Neural cell (in vitro differentiated cells): ENCODE measurements at regions not wholly inside any gene's neighbourhood (a gene's known extent, or its start where the extent isn't known, plus 50 kb on each side); places are given as distances from the start of the nearest gene placed in this dataset.

Source experiments
- H2AFZ ChIP-seq: fragments of 200-600, 300-800 bp; sonication (generic), shearing (Covaris generic); 2 replicates; pipeline ENCODE4 v1.6.0; 2014; ENCODE audit warnings: low read depth, mild to moderate bottlenecking, antibody characterized with exemption, low read length, moderate library complexity
- H3F3A ChIP-seq: fragments of 200-600 bp; shearing (Covaris generic); 2 replicates; pipeline ENCODE4 v1.6.1; 2016; ENCODE audit warnings: mild to moderate bottlenecking, moderate library complexity, mixed read lengths, antibody characterized with exemption, low read length; ENCODE audit not compliant: insufficient read depth, poor library complexity, severe bottlenecking
- H3K27ac ChIP-seq: fragments of 200-600, 300-800 bp; sonication (generic), shearing (Covaris generic); 2 replicates; pipeline ENCODE4 v1.5.1; 2014; ENCODE audit warnings: mild to moderate bottlenecking, low read length, moderate library complexity
- H3K27me3 ChIP-seq: fragments of 300-800, 200-600 bp; sonication (generic), shearing (Covaris generic); 2 replicates; pipeline ENCODE4 v1.6.0; 2014; ENCODE audit warnings: mild to moderate bottlenecking, low read depth, low read length, moderate library complexity; ENCODE audit not compliant: insufficient read depth
- H3K36me3 ChIP-seq: fragments of 300-800, 200-600 bp; sonication (generic), shearing (Covaris generic); 2 replicates; pipeline ENCODE4 v1.5.1; 2014; ENCODE audit warnings: mild to moderate bottlenecking, antibody characterized with exemption, low read length, moderate library complexity; ENCODE audit not compliant: insufficient read depth
- H3K4me2 ChIP-seq: fragments of 300-800, 200-600 bp; sonication (generic), shearing (Covaris generic); 2 replicates; pipeline ENCODE4 v1.6.0; 2014; ENCODE audit warnings: mild to moderate bottlenecking, low read length
- H3K4me3 ChIP-seq: fragments of 300-800, 200-600 bp; sonication (generic), shearing (Covaris generic); 2 replicates; pipeline ENCODE4 v1.5.1; 2014; ENCODE audit warnings: mild to moderate bottlenecking, low read length, moderate library complexity
- H3K79me2 ChIP-seq: fragments of 200-600 bp; shearing (Covaris generic); replicated peaks from 2 replicates; pipeline ENCODE4 v1.6.0; 2014; ENCODE audit warnings: mild to moderate bottlenecking, low read length, moderate library complexity; ENCODE audit not compliant: insufficient read depth
- H3K9ac ChIP-seq: fragments of 300-800, 200-600 bp; sonication (generic), shearing (Covaris generic); 2 replicates; pipeline ENCODE4 v1.6.1; 2016; ENCODE audit warnings: mild to moderate bottlenecking, low read length, mixed read lengths
- H3K9me2 ChIP-seq: fragments of 200-600 bp; shearing (Covaris generic); 2 replicates; pipeline ENCODE4 v1.6.1; 2016; ENCODE audit warnings: mild to moderate bottlenecking, low read length, mixed read lengths; ENCODE audit not compliant: insufficient read depth
- H3K9me3 ChIP-seq: fragments of 200-600, 300-800 bp; sonication (generic), shearing (Covaris generic); 2 replicates; pipeline ENCODE4 v1.6.1; 2016; ENCODE audit warnings: mild to moderate bottlenecking, mixed run types, low read length, moderate library complexity, mixed read lengths
- H4K20me1 ChIP-seq: fragments of 200-600 bp; shearing (Covaris generic); 2 replicates; pipeline ENCODE4 v1.6.1; 2016; ENCODE audit warnings: mild to moderate bottlenecking, mixed run types; ENCODE audit not compliant: insufficient read depth
- EP300 ChIP-seq: fragments of 450-650 bp; conservative IDR thresholded peaks from 2 replicates; pipeline ENCODE4 v1.6.1; 2014; ENCODE audit warnings: antibody characterized with exemption, mild to moderate bottlenecking, moderate library complexity; ENCODE audit not compliant: poor library complexity, severe bottlenecking
- EZH2 ChIP-seq: fragments of 200-600, 300-800 bp; shearing (Covaris generic), sonication (generic); IDR thresholded peaks from 2 replicates; pipeline ENCODE4 v1.6.1; 2014; ENCODE audit warnings: antibody characterized with exemption, low read length, borderline replicate concordance, mild to moderate bottlenecking; ENCODE audit not compliant: insufficient read depth, poor library complexity, severe bottlenecking
- MXI1 ChIP-seq: fragments of 450-650 bp; conservative IDR thresholded peaks from 2 replicates; pipeline ENCODE4 v1.6.1; 2014; ENCODE audit warnings: antibody characterized with exemption, mild to moderate bottlenecking; ENCODE audit not compliant: poor library complexity, severe bottlenecking
- POLR2AphosphoS5 ChIP-seq: IDR thresholded peaks from 2 replicates; pipeline ENCODE4 v1.6.1; 2012
- RAD21 ChIP-seq: fragments of 450-650 bp; conservative IDR thresholded peaks from 2 replicates; pipeline ENCODE4 v1.6.1; 2014; ENCODE audit warnings: antibody characterized with exemption, mild to moderate bottlenecking, moderate library complexity
- SMC3 ChIP-seq: fragments of 450-650 bp; conservative IDR thresholded peaks from 2 replicates; pipeline ENCODE4 v1.6.1; 2014; ENCODE audit warnings: antibody characterized with exemption, mild to moderate bottlenecking, moderate library complexity; ENCODE audit not compliant: poor library complexity
- TAF1 ChIP-seq: IDR thresholded peaks from 2 replicates; pipeline ENCODE4 v1.6.1; 2012; ENCODE audit warnings: low read depth
- TF ChIP-seq, protein P1 (sequence below): fragments of 450-650 bp; IDR thresholded peaks from 2 replicates; pipeline ENCODE4 v1.5.1; 2014; ENCODE audit warnings: antibody characterized with exemption, mild to moderate bottlenecking, moderate library complexity; ENCODE audit not compliant: poor library complexity, severe bottlenecking
- TF ChIP-seq, protein P2 (sequence below): IDR thresholded peaks from 2 replicates; pipeline ENCODE4 v1.6.1; 2012; ENCODE audit warnings: borderline replicate concordance

GRCh38 chr1:105533996-105534395, 1522.5 kb upstream of the PRMT6 start:
- H3K27ac ChIP-seq = no peak overlapping the region
- no peaks in the 10 kb centered on the region for H3K79me2 ChIP-seq
- H3K4me2 ChIP-seq = no peak overlapping the region
- H3K9ac ChIP-seq = no peak overlapping the region
- no peaks in the 10 kb centered on the region for H3K27me3 ChIP-seq
- no peaks in the 10 kb centered on the region for H3K9me2 ChIP-seq
- H3K4me3 ChIP-seq = no peak overlapping the region
- H2AFZ ChIP-seq = no peak overlapping the region
- H4K20me1 ChIP-seq = no peaks in the 10 kb centered on the region
- no peaks in the 10 kb centered on the region for H3F3A ChIP-seq
- TF ChIP-seq MXI1 = no peak
- no peak for TF ChIP-seq EZH2
- TF ChIP-seq TAF1 = no peak
- no peak for TF ChIP-seq POLR2AphosphoS5
- TF ChIP-seq, protein P1, sequence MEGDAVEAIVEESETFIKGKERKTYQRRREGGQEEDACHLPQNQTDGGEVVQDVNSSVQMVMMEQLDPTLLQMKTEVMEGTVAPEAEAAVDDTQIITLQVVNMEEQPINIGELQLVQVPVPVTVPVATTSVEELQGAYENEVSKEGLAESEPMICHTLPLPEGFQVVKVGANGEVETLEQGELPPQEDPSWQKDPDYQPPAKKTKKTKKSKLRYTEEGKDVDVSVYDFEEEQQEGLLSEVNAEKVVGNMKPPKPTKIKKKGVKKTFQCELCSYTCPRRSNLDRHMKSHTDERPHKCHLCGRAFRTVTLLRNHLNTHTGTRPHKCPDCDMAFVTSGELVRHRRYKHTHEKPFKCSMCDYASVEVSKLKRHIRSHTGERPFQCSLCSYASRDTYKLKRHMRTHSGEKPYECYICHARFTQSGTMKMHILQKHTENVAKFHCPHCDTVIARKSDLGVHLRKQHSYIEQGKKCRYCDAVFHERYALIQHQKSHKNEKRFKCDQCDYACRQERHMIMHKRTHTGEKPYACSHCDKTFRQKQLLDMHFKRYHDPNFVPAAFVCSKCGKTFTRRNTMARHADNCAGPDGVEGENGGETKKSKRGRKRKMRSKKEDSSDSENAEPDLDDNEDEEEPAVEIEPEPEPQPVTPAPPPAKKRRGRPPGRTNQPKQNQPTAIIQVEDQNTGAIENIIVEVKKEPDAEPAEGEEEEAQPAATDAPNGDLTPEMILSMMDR = no peak
- TF ChIP-seq, protein P2, sequence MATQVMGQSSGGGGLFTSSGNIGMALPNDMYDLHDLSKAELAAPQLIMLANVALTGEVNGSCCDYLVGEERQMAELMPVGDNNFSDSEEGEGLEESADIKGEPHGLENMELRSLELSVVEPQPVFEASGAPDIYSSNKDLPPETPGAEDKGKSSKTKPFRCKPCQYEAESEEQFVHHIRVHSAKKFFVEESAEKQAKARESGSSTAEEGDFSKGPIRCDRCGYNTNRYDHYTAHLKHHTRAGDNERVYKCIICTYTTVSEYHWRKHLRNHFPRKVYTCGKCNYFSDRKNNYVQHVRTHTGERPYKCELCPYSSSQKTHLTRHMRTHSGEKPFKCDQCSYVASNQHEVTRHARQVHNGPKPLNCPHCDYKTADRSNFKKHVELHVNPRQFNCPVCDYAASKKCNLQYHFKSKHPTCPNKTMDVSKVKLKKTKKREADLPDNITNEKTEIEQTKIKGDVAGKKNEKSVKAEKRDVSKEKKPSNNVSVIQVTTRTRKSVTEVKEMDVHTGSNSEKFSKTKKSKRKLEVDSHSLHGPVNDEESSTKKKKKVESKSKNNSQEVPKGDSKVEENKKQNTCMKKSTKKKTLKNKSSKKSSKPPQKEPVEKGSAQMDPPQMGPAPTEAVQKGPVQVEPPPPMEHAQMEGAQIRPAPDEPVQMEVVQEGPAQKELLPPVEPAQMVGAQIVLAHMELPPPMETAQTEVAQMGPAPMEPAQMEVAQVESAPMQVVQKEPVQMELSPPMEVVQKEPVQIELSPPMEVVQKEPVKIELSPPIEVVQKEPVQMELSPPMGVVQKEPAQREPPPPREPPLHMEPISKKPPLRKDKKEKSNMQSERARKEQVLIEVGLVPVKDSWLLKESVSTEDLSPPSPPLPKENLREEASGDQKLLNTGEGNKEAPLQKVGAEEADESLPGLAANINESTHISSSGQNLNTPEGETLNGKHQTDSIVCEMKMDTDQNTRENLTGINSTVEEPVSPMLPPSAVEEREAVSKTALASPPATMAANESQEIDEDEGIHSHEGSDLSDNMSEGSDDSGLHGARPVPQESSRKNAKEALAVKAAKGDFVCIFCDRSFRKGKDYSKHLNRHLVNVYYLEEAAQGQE = no peak
- no peak for TF ChIP-seq EP300
- no peak for TF ChIP-seq RAD21
- TF ChIP-seq SMC3 = no peak
- no peaks in the 10 kb centered on the region for H3K9me3 ChIP-seq
- H3K36me3 ChIP-seq = no peaks in the 10 kb centered on the region

- H3K36me3 ChIP-seq = no peaks in the 10 kb centered on the region
- H3K9ac ChIP-seq = no peak overlapping the region
- no peaks in the 10 kb centered on the region for H4K20me1 ChIP-seq
- no peak overlapping the region for H3K4me3 ChIP-seq
- H3K4me2 ChIP-seq = no peak overlapping the region
- no peak overlapping the region for H3K27ac ChIP-seq
- no peak overlapping the region for H2AFZ ChIP-seq
- H3K79me2 ChIP-seq = no peaks in the 10 kb centered on the region
- no peaks in the 10 kb centered on the region for H3K9me2 ChIP-seq
- no peaks in the 10 kb centered on the region for H3K9me3 ChIP-seq
- TF ChIP-seq MXI1 (no peak), SMC3 (no peak), EZH2 (no peak), TAF1 (no peak), EP300 (no peak), POLR2AphosphoS5 (no peak), RAD21 (no peak)
- TF ChIP-seq, protein P1 = no peak
- TF ChIP-seq, protein P2 = no peak
- no peaks in the 10 kb centered on the region for H3K27me3 ChIP-seq
- H3F3A ChIP-seq = no peaks in the 10 kb centered on the region
These were observed 1512.0 kb upstream of the PRMT6 start for GRCh38 chr1:105544475-105544874.
